ENCODE measurements at regions not wholly inside any gene's neighbourhood (a gene's known extent, or its start where the extent isn't known, plus 50 kb on each side); places are given as distances from the start of the nearest gene placed in this dataset.

GRCh38 chr3:161859865-161860450 is 363.4 kb downstream of the OTOL1 start:
- no peak overlapping the region for H3K4me3 ChIP-seq (ENCODE audit: low read depth, low read length)
- DNase-seq (ENCODE audit: low read depth), result no peak
- TF ChIP-seq CTCF (IDR thresholded peaks at IDR 0.05; ENCODE audit: low read depth, low read length, missing control alignments), result no peak
- in situ Hi-C loops (cut with HindIII; ENCODE audit: low sequenced_read_pairs), result no loop called here

- no peak overlapping the region for H3K4me3 ChIP-seq (ENCODE audit: low read depth, low read length)
- no peak for DNase-seq (ENCODE audit: low read depth)
- in situ Hi-C loops (cut with HindIII; ENCODE audit: low sequenced_read_pairs), result no loop called here
- no peak for TF ChIP-seq CTCF (IDR thresholded peaks at IDR 0.05; ENCODE audit: low read depth, low read length, missing control alignments)
Observed at GRCh38 chr3:161863775-161864174, 367.2 kb downstream of the OTOL1 start.

- no peak for DNase-seq (ENCODE audit: low read depth)
- in situ Hi-C loops (cut with HindIII; ENCODE audit: low sequenced_read_pairs), result no loop called here
- no peak for TF ChIP-seq CTCF (IDR thresholded peaks at IDR 0.05; ENCODE audit: low read depth, low read length, missing control alignments)
- H3K4me3 ChIP-seq (ENCODE audit: low read depth, low read length), result no peak overlapping the region
Observed at GRCh38 chr3:161866176-161866575, 369.6 kb downstream of the OTOL1 start.

GRCh38 chr3:161875483-161875882 is 378.9 kb downstream of the OTOL1 start:
- no peak for DNase-seq (ENCODE audit: low read depth)
- TF ChIP-seq CTCF (IDR thresholded peaks at IDR 0.05; ENCODE audit: low read depth, low read length, missing control alignments), result no peak
- H3K4me3 ChIP-seq (ENCODE audit: low read depth, low read length), result no peak overlapping the region
- in situ Hi-C loops (cut with HindIII; ENCODE audit: low sequenced_read_pairs), result no loop called here

GRCh38 chr3:161879470-161879869 is 382.9 kb downstream of the OTOL1 start:
- TF ChIP-seq CTCF (IDR thresholded peaks at IDR 0.05; ENCODE audit: low read depth, low read length, missing control alignments), result no peak
- H3K4me3 ChIP-seq (ENCODE audit: low read depth, low read length), result no peak overlapping the region
- DNase-seq (ENCODE audit: low read depth), result peak; percentile 6
- in situ Hi-C loops (cut with HindIII; ENCODE audit: low sequenced_read_pairs), result no loop called here

GRCh38 chr3:161884830-161885229 is 388.2 kb downstream of the OTOL1 start:
- in situ Hi-C loops (cut with HindIII; ENCODE audit: low sequenced_read_pairs), result no loop called here

More at GRCh38 chr3:161884830-161885229, 388.2 kb downstream of the OTOL1 start:
- TF ChIP-seq CTCF (IDR thresholded peaks at IDR 0.05; ENCODE audit: low read depth, low read length, missing control alignments), result no peak
- DNase-seq (ENCODE audit: low read depth), result no peak
- H3K4me3 ChIP-seq (ENCODE audit: low read depth, low read length), result no peak overlapping the region
